COLO668 (cell line): ENCODE measurements at regions not wholly inside any gene's neighbourhood (a gene's known extent, or its start where the extent isn't known, plus 50 kb on each side); places are given as distances from the start of the nearest gene placed in this dataset.
A peak's percentile ranks its signal among the peaks of the same experiment; 100 is the strongest.

Experiments
- DNase-seq: peaks from one replicate; lab custom pipeline; 2025; ENCODE audit not compliant: unreplicated experiment; lab: John Stamatoyannopoulos, UW

DNA sequence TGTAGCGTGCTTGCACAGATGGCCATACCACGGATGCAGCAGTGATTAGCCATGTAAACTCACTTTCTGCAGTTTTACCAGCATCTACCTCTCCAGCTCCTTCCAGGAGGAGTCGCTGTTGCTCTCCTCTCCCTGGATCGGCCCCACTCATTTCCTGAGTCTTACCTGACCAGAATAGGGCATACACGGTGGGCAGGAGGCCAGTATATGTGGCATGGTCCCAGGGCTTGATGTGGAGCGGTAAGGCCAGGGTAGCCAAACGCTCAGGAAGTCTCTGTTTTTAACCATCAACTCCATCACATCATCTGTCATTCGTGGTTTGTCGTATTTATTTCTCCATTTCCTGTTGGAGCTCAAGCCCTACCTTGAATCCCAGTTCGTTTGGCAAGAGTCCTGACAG lies 163.4 kb upstream of the USP24 start:
- DNase-seq: peak; percentile 44

DNA sequence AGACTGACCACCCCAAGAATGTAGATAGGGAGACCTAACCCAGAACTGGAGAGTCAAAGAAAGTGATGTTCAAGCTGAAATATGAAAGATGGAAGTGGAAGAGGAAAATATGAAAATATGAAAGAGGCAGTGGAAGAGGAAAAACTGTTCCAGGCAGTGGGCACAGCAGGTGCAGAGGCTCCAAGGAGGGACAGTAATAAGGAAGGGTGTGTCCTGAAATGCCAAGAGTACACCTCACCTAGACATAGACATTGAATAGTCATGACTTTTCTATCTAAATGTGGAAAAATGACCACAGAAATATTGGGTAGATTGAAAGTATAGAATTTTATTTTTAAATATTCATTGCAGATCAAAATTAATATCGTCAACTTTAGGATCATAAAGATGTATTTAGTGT lies 161.7 kb upstream of the USP24 start:
- DNase-seq: no peak

DNA sequence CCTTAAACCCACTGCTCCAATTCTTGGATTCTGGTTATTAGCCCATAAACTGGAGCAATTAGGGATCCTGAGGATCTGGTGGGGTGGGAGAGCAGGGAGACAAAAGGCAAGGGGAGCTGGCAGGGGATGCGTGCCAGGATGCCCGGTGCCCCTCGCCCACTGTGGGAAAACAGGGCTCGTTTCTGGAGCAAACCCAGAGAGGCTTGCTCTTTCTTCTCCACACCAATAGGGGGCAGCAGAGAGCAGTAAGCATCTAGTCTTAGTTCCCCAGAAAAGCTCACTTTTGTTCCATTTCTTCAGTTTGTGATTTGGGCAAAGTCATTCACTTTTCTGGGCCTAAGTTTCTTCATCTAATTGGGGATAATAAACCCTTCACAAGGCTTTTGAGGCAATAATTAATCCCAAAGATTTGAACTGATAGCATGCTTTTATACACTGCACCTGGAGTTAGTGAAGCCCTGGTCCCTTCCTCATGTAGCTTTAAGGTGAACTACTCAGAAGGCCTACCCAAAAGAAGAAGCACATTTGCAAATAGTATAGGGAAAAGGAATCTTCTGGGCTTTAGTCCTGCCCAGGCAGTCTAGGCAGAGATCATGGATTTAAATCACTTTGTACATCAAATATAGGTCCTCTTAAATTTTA lies 160.6 kb upstream of the USP24 start:
- peak; percentile 53 for DNase-seq

DNA sequence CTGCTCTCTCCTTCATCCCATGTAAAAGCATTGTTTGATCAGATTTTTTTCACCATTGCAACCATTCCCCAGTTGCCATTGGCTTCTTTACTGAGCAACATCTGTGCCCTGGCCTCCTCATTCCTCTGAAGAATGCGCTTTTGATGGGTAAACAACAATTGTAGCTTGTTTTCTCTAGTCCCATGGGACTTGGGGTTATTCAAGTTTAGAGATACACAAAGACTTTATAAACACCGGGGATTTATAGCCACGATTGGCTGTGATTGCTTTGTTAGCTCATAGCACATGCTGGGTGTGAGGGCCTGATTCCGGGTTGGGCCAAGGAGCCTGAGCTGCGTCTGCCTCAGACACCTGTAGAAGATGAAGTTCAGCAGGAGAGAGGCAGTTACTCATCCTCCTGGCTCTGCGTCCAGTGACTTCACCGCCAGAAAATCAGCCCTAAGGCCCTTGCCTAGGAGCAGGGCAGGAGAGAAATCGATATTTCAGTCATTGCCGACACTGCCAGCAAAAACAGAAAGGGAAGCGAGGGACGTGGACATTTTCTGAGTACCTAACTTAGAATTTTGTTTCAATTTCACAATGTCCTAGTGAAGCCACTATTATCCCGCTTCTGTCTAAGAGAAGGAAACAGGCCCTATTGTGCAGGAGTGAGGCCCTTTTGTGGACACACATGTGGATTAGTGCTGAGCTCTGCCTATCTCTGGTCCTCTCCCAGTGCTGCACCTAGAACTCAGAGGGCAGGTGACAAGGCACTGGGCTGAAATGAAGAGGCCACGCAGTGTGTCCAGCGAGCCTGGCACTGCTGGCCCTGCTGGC lies 159.8 kb upstream of the USP24 start:
- no peak for DNase-seq

DNA sequence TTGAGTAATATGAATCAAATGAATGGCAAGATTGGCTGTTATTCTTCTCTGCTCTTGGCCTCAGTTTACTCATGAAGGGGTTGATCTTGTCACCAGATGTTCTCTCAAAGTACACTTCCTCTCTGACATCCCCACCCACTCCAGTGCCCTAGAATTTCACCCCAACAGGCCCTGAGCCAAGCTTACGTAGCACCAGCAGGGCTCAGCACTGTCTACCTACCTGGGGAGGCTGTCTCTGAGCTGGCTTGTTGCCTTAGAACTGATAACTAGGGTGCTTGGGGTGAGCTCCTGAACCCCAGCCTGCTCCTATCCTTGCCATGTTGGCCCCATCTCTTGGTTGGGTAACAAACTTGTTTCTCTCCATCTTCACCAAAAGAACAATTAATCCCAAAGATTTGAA lies 159.1 kb upstream of the USP24 start:
- DNase-seq: no peak

DNA sequence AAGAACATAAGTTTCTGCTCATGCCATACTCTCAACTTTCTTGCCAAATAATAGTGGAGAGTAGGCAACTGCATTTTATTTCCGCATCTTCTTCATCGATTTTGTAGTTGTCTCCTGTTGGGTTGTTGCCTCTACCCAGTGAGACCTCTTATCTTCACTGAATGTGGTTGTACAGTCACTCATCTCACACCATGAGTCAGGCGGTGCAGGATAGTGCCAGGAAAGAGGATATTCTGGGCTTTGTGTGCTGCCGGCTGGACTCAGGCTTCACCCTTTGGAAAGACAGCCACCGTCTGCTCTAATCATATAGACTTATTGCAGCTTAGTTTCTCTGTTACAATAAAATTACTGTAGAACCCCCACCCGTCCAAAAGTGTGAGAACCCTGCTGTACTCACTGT lies 154.3 kb upstream of the USP24 start:
- no peak for DNase-seq

DNA sequence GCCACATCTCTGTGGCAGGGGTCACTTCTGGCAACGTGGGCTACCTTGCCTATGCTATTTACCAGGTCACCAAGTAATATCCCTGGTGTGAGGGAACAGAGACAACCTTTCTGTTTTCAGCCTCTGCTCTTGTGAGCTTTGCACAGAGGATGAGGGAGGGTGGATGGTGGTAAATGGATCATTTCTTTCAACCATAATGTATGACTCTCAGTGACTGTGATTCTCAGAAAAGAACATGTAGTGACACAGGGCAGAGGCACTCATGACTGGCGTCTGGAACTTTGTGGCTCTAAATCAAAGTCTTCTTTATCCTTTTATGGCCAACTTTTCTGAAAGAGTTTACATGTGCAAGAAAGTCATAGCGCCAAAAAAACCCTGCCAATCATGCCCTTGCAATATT lies 153.5 kb upstream of the USP24 start:
- DNase-seq: no peak

DNA sequence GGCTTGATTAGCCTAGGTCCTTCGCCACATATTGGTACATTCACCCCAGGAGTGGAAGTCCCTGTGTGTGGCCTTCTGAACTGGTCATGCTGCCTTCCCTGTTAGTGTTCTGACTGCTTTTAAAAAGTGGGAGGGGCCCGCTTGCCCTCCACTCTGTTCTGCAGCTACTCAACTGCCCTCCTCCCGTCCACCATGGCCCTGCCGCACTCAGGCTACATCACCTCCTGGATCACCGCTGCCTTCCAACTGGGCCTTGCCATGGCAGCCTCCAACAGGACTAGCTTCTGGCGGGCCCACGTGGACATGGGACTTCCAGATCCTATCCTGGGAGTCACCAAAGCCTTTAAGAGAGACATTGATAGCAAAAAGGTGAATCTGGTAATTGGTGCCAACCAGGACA lies 152.1 kb upstream of the USP24 start:
- DNase-seq: no peak

DNA sequence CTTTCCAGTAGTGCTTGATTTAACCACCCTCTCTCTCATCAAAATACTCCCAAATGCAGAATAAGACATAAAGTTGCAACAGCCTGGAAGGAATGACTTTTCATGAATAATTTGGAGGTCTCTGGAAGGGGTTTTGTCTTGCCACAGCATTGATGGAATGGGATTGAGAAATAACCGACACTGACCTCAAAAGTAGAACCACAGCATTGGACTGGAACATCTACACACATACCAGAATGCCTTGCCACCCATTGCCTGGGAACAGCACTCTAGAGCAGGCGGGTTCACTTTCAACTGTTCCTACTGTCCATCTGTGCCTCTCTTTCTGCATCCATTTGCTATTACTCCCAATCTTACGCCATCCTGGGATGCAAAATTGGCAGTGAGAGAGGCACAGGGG lies 149.1 kb upstream of the USP24 start:
- no peak for DNase-seq

DNA sequence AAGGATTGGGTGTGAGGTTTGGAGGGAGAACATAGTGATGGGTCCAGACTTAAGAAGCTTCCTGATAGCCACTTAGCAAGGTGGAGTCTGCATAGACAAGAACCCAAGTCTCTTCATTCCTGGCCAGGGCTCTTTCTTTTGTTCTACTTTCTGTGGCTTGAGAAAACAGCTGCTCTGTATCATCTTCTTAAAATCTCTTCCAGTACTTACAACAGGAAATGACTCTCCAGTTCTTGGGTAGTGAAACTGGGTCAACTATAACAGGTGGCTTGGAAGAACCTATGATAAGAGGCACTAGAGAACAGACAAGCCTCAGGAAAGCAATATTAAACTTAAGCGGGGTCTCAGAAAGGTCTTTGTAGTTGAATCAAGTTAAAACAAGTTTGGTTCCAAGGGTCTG lies 148.1 kb upstream of the USP24 start:
- DNase-seq: no peak

DNA sequence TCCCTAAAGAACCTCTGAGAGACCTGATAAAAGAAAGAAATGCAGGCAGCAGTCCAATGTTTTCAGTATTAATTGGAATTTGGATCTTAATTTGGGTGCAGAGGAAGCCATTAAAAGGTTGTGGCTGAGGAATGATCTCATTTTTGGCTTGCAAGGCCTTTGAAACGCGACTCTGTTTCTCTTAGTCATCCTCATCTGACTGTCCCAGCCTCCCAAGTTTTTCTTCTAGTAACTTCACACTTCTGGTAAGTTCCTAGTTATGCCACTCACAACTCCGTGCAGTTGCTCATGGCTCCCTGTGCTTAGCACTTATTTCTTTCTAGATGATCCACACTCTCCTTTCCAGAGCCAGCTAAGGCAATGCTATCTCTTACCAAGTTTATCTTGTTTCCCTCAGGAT lies 147.4 kb upstream of the USP24 start:
- no peak for DNase-seq

DNA sequence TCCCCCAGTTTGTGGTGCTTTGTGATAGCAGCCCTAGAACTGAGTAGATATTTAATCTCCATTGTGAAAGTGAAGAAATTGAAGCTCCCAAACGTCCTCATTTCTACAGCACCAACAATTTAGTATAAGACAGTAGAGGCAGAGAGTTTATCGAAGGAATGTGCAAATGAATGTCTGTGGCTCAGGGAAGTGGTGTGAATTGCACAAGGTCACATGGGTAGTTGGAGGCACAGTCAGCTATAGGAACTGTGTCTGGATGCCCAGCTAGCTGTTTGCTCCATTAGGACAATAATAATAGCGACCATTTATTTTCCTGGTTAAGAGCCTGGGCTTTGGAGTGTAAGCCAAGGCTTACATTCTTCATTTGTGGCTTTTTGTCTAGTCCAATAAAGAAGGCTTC lies 144.4 kb upstream of the USP24 start:
- no peak for DNase-seq

DNA sequence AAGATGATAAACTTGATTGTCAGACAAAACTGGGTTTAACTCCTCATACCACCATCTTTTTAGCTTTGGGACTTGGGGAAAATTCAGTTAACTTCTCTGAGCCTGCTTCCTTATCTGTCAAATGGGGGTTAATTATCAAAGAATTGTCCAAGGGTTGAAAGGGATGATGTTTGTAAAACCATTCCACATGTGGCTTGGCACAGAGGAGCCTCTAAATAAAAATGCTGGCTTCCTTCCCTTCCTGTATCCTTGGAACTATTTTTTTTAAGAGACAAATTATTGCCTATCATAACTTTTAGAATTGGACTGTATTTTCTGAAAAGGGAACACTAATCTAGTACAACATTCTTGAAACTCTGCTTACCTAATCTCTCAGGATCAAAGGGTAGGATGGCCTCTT lies 143.4 kb upstream of the USP24 start:
- DNase-seq: no peak

DNA sequence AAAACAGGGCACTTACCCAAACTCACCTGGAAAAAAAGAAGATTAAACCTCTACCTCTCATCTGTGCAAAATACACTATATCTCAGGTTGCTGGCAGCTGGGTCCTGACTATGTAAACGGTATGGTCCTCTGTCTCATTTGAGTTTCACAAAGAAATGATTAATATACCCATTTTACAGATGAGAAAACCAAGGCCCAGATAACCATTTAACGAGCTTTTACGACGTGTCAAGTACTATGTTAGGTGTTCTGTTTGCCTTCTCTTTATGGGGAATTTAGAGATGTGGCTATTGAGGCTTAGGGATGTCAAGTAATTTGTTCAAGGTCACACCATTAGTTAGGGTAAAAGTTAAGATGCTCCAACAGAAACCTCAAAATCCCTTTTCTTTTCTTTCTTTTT lies 140.4 kb upstream of the USP24 start:
- no peak for DNase-seq

DNA sequence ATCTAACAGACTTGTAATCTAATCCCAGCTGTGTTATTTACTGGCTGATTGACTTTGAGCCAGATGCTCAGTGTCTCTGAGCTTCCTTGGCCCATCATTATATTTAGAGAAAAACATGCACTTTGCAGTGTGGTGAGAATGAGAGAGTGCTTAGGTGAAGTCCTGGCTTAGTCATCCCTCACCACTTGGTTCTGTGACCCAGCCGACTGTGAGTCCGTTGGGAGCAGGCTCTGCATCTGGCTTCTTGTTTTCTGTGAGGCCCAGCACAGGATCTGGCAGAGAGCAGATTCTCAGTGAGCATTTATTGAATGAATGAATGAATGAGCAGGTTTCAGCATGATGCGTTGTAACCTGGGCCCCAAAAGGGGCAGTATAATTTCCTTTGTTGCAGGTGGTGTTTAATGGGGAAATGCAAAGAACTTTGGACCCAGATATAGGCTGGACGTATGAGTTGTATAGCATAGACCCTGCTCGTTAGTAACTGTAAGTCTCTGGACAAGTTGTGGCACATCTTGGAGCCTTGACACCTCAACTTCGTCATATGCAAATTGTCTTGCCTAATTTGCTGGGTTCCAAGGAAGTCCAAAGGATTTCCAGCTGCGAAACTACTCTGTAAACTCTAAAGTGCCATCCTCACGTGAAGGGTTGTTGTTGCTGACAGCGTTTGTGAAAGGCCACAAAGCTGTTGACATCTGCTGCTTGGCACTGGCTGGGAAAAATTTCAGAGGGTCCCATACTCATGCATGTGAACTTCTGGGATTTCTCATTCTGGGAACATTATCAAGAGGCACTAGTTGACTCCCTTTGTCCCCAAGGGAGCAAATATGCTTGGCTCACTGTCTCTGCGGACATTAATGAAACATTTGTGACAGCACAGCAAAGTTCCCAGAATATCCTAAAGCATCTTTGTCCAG lies 138.8 kb upstream of the USP24 start:
- no peak for DNase-seq

DNA sequence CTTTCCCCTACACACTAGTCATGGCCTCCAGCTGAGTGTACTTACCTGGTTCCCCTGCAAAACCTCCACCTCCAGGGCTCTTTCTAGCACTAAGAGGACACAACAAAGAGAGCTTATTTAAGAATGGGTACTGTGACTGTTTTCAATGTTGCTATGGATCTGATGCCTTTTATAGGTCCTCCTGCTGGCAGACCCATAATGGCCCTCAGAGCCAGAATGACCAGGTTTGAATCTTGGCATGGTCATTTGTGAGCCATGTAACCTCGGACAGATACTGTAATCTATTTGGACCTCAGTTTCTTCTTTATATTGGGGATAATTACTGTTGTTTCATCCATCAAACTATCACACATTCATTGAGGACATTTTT lies 137.6 kb upstream of the USP24 start:
- no peak for DNase-seq

DNA sequence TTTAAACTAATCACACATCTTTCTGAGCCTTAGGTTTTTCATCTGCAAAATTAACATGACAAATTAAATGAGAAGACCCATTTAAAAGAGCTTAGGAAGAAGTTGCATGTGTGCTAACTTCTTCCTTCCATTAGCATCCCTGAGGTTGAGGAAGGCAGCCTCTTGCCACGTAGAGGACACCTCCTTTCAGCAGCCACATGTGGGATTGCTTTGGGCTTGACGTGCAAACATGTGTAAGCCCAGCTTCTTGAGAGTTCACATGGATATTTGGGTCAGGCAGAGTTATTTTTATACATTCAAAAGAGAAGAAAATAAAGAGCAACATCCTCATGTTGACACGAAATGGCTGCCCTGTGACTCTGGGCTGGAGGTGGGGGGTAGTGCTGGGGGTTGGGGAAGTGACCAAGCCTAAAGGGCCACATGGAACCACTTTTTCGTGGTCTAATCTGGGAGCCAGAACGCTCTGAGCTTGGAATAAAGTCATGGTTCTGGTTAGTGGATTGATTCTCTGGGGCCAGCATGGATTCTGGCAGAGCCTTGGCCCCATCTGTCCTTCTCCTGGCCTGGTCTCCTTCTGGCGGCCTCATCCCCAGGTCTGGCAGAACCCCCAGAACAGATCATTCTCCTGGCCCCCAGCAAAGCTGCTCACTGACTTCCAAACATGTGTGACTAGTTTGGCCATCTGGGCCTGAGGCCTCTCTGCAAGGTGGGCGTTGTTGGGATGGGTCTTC lies 137.1 kb upstream of the USP24 start:
- no peak for DNase-seq

DNA sequence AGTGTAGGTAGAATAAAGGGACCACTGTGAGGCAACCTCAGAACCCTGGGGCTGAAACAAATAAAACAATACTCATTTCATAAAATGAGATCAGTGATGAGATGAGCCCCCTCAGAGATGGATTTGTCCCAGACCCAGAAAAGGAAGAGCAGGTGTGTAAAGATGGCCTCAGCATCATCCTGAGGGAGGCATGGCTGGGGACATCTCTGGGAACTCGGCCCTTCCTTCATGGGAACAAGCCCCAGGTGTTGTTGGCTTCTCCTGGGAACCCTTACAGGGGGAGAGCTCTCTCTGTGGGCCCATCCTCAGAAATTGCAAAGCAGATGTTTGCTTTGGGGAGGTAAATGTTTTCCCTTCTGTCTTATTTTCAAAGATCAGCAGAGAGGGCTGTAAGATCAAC lies 133.2 kb upstream of the USP24 start:
- no peak for DNase-seq

DNA sequence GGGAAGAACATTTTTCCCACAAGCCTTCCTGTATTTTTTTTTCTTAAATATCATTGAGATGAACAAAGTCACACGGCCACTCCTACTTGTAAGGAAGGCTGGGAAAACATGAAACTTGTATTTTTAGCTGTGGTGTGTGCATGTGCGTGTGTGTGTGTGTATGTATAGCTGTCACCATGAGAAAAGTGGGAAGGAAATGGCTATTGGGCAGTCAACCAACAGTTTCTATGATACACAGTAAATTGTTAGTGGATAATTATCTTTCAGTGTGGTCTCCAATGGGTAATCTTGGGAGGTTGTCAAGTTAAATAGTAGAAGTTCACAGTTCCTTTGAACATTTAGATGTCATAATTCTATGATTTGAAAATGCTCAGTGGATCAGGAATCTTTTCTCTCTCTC lies 132.7 kb upstream of the USP24 start:
- DNase-seq: no peak

DNA sequence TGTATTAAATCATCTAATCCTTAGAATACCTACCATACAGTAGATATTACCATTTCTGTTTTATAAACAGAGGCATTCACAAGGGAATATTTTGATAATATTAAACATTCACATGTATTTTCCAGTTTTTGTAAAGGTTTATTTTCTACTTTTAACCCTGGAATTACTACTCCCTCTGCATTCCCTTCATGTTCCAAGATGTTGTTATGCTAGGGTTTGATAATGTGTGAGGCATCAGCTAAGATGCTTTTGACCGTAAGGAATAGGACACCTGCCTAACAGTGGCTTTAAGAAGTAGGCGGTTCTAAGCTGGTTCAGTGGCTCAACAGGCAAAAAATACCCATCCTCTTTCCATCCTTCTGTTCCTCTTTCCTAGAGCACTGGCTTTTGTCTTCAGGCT lies 131.9 kb upstream of the USP24 start:
- no peak for DNase-seq

DNA sequence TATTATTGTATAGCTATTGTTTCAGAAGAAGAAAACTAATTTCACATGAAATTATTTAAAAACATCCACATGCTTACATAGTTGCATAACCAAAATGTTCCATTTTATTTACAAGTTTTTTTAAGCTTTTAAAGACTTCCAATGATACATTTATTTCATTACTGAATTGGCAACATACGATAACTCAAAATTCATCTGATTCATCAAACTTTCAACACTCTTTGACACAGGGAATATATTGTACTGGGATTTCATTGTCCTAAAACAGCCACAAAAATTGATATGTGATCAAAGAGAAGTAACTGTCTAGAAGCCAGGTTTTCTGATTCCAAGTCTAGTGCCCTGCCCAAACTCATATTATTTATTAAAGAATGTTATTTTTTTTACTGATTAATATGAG lies 131.4 kb upstream of the USP24 start:
- DNase-seq: no peak
